ENCODE measurements at regions not wholly inside any gene's neighbourhood (a gene's known extent, or its start where the extent isn't known, plus 50 kb on each side); places are given as distances from the start of the nearest gene placed in this dataset.

DNA sequence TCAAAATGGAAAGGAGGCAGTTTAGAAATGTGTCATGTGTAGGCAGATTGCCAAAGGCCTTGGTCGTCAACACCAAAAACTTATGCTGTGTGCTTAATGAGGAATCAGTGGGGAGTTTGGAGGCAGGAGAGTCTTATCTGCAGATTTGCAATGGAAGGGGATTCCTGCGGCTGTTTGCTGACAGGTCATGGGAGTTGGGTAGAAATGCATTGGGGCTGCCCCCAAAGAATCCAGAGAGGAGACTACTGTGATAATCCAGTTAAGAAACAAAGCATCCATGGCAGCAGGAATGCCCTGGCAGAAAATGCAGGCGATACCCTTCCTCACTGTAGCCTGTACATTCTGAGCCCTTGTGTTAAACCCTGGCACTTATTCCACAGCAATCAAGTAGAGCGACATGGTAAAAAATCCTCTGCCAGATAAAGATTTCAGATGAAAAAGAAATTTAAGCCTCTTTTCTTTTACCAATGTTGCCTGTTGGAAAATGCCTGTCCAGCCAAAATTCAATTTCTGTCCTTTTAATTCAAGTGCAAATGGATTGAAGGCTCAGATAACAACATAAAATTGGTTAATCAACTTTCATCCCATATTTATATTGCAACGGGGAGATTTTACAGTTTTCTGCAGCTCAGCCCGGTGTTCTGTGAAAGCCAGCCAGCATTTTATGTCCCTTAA, 491.0 kb upstream of the CDH5 start:
- no peak for DNase-seq (ENCODE audit: low spot score)
- intact Hi-C loops (cut with micrococcal nuclease): no loop called here
- Mint-ChIP-seq H3K27ac (no peak overlapping the region), H3K4me1 (ENCODE audit: low read depth) (no peaks in the 10 kb centered on the region), H3K9me3 (no peaks in the 10 kb centered on the region), H3K4me3 (no peak overlapping the region), H3K27me3 (ENCODE audit: insufficient read depth) (no peaks in the 10 kb centered on the region), H3K36me3 (ENCODE audit: low read depth) (no peaks in the 10 kb centered on the region)

DNA sequence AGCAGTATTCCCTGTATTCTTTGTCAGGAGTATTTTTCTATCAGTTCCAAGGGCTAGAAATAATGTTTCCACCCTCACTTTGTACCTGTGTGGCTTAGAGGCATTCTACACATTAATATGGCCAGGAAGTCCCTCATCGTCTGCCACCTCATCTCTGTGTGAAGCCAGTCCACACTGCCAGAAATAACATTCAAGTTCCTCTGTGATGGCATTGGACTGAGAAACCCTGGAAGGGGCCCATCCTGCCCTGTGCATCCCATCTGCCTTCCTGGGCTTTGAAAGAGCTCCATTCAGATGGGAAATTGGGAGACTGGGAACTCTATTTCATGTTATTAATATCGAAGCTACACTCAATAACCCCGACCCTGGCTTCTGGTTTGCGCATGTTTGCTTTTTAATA, 497.2 kb upstream of the CDH5 start:
- Mint-ChIP-seq H3K9me3 (no peaks in the 10 kb centered on the region), H3K27ac (no peak overlapping the region), H3K27me3 (ENCODE audit: insufficient read depth) (no peaks in the 10 kb centered on the region), H3K4me1 (ENCODE audit: low read depth) (no peaks in the 10 kb centered on the region), H3K36me3 (ENCODE audit: low read depth) (no peaks in the 10 kb centered on the region), H3K4me3 (no peak overlapping the region)
- DNase-seq (ENCODE audit: low spot score): no peak
- intact Hi-C loops (cut with micrococcal nuclease): no loop called here

DNA sequence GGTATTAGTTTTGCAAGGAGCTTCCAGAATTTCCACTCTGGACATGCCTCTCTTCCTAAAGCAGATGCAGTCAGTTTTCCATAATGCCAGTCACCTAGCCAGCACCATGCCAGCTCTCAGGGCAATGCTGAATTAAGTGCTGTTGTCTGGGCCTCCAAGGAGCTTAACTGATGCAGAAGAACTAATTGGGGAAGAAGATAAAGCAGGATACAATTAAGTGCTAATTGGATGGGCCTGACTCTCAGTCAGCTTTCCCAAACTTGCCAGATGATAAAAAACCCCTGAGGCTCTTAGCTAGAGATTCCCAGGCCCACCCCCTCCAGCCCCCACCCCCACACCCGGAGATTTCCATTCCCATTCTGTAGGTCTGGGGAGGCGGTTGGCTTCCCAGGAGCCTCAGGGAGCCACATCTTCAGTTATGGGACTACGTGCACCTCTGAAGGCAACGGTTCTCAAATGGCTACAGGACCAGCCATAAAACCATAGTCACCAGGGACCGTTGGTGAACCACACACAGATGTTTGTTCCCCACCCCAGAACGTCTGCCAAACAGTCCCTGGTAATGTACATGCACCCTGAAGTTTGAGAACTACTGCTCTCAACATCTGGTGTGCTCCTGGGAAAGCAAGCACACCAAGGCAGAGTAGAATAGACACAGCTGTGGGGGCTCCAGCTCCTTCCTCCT, 499.1 kb upstream of the CDH5 start:
- intact Hi-C loops (cut with micrococcal nuclease): no loop called here
- DNase-seq (ENCODE audit: low spot score): no peak
- H3K27me3 Mint-ChIP-seq (ENCODE audit: insufficient read depth): no peaks in the 10 kb centered on the region
- no peaks in the 10 kb centered on the region for H3K36me3 Mint-ChIP-seq (ENCODE audit: low read depth)
- no peak overlapping the region for H3K27ac Mint-ChIP-seq
- H3K4me3 Mint-ChIP-seq: no peak overlapping the region
- no peaks in the 10 kb centered on the region for H3K9me3 Mint-ChIP-seq
- H3K4me1 Mint-ChIP-seq (ENCODE audit: low read depth): no peaks in the 10 kb centered on the region

DNA sequence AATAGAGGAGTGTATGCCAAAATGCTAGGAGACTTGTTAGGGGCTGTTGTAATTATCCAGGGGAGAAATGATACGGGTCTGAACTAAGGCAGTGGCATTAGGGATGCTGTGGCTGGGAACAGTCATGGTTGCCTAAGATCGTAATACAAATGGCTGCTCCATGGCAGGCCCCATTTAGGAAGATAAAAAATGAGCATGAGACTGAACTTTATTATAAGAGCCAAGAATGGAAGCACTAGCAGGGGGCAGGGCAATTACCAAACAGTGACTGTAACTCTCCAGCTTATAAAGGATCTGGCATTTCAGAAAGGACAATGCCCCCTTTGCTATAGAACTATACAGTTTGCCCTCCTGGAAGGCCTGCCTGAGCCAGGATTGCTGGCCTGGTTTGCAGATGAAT, 503.3 kb upstream of the CDH5 start:
- H3K9me3 Mint-ChIP-seq: no peaks in the 10 kb centered on the region
- H3K4me3 Mint-ChIP-seq: no peak overlapping the region
- no peaks in the 10 kb centered on the region for H3K27me3 Mint-ChIP-seq (ENCODE audit: insufficient read depth)
- H3K27ac Mint-ChIP-seq: no peak overlapping the region
- no peaks in the 10 kb centered on the region for H3K36me3 Mint-ChIP-seq (ENCODE audit: low read depth)
- H3K4me1 Mint-ChIP-seq (ENCODE audit: low read depth): no peaks in the 10 kb centered on the region
- intact Hi-C loops (cut with micrococcal nuclease): no loop called here
- no peak for DNase-seq (ENCODE audit: low spot score)

DNA sequence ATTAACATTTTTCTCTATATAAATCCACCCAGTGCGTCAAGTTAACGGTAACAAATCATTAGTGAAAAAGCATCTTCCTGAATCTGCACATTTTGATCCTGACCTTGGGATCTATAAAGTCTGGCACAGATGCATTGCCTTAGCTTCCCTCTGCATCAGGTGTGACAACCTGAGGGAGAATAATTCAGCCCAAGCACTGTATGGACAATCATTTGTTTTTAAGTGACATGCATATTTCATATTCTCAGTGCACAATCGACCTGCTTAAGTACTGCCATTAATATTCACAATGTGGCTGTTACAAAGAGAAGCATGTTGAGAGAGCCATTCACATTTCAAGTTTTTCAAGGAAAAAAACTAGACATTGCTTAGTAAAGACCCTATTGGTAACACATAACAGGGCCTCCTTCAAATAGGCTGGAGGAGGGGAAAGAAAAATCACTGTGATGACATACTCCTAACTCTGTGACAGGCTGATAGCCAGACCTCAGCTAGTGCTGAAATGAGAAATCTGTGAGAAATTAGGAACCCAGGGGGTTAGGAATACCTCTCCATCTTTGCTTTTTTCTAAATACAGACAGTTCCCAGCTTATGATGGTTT, 505.3 kb upstream of the CDH5 start:
- Mint-ChIP-seq H3K4me1 (ENCODE audit: low read depth) (no peaks in the 10 kb centered on the region), H3K27me3 (ENCODE audit: insufficient read depth) (no peaks in the 10 kb centered on the region), H3K36me3 (ENCODE audit: low read depth) (no peaks in the 10 kb centered on the region), H3K9me3 (no peaks in the 10 kb centered on the region), H3K4me3 (no peak overlapping the region), H3K27ac (no peak overlapping the region)
- no peak for DNase-seq (ENCODE audit: low spot score)
- intact Hi-C loops (cut with micrococcal nuclease): no loop called here

DNA sequence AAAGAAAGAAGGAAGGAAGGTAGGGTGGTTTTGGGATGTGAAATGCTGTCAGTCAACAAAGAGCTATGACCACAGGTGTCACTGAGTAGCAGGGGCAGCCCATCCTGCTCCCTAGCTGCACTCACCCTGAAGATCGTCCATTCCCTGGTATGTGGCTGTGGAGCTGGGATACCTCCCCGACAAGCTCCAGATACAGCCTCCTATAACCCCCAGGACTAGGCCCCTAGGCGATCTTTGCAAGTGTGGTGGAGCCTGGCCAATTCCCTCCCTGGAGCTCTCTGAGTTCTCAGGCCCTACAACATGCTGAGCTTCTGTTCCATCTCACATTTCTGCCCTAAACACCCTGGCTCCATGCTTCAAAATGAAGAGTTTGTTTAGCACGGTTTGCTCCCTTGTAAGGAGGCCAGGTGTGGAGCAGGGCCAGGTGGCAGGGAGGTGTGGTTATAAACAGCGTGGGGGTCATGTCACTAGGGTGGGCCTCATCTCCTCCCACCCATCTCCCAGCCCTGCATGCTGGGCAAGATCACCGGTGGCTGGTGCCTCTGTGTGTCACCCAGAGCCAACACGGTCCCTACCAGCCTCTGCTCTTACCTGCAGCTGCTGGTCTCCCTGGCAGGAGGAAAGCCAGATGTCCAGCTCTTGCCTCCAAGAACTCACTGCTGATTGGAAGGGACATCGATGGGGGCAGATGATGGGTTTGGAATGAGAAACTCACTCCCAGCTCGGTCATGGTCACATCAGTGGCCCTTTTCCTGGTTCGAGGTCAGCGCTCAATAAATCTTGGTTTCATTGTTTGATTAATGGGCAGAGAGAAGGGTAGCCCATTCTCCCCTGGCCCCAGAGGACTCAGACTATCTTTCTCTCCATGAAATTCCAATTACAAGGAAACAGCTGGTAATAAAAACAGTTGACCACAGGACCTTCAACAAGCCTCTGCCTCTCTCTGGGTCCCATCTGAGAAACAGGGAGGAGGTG, 511.0 kb upstream of the CDH5 start:
- no peaks in the 10 kb centered on the region for H3K9me3 Mint-ChIP-seq
- H3K4me1 Mint-ChIP-seq (ENCODE audit: low read depth): no peaks in the 10 kb centered on the region
- no peaks in the 10 kb centered on the region for H3K27me3 Mint-ChIP-seq (ENCODE audit: insufficient read depth)
- H3K4me3 Mint-ChIP-seq: no peak overlapping the region
- H3K27ac Mint-ChIP-seq: no peak overlapping the region
- intact Hi-C loops (cut with micrococcal nuclease): no loop called here
- no peak for DNase-seq (ENCODE audit: low spot score)
- no peaks in the 10 kb centered on the region for H3K36me3 Mint-ChIP-seq (ENCODE audit: low read depth)

DNA sequence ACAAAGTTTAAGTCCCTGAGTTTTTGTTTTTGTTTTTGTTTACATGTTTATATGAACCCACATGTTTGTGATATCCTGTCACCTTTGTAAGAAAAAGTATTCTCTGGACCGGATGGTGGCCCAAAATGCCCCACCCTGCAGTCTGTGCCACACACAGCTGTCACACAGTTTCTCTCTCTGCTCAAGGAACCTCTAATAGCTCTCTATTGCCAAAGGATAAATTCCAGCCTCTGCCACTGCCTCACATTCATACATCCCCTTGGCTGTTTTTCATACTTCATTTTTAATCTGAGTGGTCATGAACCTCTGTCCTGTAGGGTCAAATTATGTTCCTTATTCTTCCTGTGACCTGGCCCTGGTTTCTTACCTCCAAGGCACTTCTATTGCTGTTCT, 520.3 kb upstream of the CDH5 start:
- Mint-ChIP-seq H3K4me3 (no peak overlapping the region), H3K9me3 (no peaks in the 10 kb centered on the region), H3K36me3 (ENCODE audit: low read depth) (no peaks in the 10 kb centered on the region), H3K27me3 (ENCODE audit: insufficient read depth) (no peaks in the 10 kb centered on the region), H3K27ac (no peak overlapping the region), H3K4me1 (ENCODE audit: low read depth) (no peaks in the 10 kb centered on the region)
- intact Hi-C loops (cut with micrococcal nuclease): no loop called here
- no peak for DNase-seq (ENCODE audit: low spot score)

DNA sequence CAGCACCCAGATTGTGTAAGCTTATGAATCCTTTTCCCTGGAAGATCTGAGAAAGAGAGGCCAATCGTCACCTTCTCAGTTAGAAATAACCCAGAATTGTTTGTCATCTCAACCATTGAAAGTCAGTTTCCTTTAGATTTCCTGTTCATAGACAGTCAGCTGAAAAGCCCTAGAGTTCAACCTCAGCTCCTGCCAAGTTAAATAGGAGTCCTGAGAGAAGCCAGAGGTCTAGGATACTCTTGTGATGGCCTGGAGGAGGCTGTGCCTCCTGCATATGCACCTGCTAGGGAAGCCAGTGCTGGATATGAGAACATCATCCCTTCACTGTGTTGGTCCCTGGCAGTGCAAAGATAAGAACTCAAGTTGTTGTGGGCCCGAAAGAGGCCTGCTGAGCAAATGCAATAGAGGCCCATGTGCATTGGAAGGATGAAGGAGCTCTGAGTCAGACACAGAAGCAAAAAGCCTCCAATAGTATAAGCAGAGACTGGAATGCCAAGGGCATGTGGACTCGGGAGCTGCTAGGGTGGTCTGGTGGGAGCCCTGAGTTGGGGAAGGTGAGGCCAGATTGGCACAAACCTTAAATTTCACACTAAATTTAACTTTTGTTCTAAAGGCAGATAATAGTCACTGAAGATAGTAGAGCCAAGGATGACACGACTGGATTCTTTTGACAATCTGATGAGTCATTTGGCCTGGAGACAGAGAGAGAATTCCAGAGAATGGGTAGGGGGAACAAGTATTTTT, 520.9 kb upstream of the CDH5 start:
- Mint-ChIP-seq H3K27ac (no peak overlapping the region), H3K4me1 (ENCODE audit: low read depth) (no peaks in the 10 kb centered on the region), H3K27me3 (ENCODE audit: insufficient read depth) (no peaks in the 10 kb centered on the region), H3K36me3 (ENCODE audit: low read depth) (no peaks in the 10 kb centered on the region), H3K9me3 (no peaks in the 10 kb centered on the region), H3K4me3 (no peak overlapping the region)
- intact Hi-C loops (cut with micrococcal nuclease): no loop called here
- no peak for DNase-seq (ENCODE audit: low spot score)

DNA sequence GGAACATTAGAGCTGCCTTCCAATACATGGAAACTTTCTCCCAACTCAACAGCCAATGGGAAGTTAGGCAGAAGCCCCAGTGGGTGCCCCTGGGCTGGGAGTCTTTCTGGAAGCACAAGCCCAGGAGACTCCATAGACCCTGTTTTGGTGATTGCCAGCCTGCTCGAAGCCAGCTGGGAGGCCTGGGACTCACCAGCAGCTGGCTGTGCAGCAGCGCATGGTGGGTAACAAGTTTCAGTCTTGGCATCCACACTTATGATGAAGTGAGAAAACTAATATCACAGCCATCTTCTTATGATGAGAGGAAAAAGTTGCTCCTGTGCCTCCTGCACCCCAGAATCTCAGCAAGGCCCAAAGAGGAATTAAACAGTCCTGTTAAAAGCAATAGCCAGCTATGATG, 522.5 kb upstream of the CDH5 start:
- H3K36me3 Mint-ChIP-seq (ENCODE audit: low read depth): no peaks in the 10 kb centered on the region
- no peaks in the 10 kb centered on the region for H3K9me3 Mint-ChIP-seq
- no peaks in the 10 kb centered on the region for H3K27me3 Mint-ChIP-seq (ENCODE audit: insufficient read depth)
- no peaks in the 10 kb centered on the region for H3K4me1 Mint-ChIP-seq (ENCODE audit: low read depth)
- no peak for DNase-seq (ENCODE audit: low spot score)
- H3K27ac Mint-ChIP-seq: no peak overlapping the region
- intact Hi-C loops (cut with micrococcal nuclease): no loop called here
- no peak overlapping the region for H3K4me3 Mint-ChIP-seq

DNA sequence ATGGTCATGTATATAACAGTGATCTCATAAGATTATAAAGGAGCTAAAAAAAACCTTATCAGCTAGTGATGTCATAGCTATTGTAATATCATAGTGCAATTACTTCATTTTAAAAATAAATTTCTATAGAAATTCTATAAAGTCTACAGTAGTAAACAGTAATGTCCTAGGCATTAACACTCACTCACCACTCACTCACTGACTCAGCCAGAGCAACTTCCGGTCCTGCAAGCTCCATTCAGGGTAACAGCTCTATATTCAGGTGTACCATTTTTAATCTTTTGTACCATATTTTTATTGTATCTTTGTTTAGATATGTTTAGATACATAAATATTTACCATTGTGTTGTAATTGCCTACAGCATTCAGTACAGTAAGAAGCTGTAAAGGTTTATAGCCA, 524.4 kb upstream of the CDH5 start:
- Mint-ChIP-seq H3K4me1 (ENCODE audit: low read depth) (no peaks in the 10 kb centered on the region), H3K9me3 (no peaks in the 10 kb centered on the region), H3K27ac (no peak overlapping the region), H3K27me3 (ENCODE audit: insufficient read depth) (no peaks in the 10 kb centered on the region), H3K4me3 (no peak overlapping the region), H3K36me3 (ENCODE audit: low read depth) (no peaks in the 10 kb centered on the region)
- DNase-seq (ENCODE audit: low spot score): no peak
- intact Hi-C loops (cut with micrococcal nuclease): no loop called here

DNA sequence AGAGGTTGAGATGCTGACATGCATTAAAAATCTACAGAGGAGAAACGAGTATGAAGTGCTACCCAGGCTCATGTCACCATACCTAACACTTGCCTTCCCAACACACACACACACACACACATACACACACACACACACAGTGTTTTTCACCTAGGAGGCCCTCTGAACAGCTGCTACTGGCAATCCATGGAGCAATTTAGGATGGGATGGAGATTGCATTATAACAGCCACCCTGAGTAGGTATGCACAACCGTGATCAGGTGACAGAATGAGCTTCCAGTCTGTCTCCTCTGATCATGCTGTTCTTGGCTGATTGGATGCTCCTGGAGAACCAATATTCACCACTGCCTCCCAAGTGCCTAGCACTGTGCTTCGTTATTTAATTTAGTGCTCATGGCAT, 528.5 kb upstream of the CDH5 start:
- Mint-ChIP-seq H3K4me3 (no peak overlapping the region), H3K36me3 (ENCODE audit: low read depth) (no peaks in the 10 kb centered on the region), H3K27me3 (ENCODE audit: insufficient read depth) (no peaks in the 10 kb centered on the region), H3K4me1 (ENCODE audit: low read depth) (no peaks in the 10 kb centered on the region), H3K27ac (no peak overlapping the region), H3K9me3 (no peaks in the 10 kb centered on the region)
- intact Hi-C loops (cut with micrococcal nuclease): no loop called here
- no peak for DNase-seq (ENCODE audit: low spot score)

DNA sequence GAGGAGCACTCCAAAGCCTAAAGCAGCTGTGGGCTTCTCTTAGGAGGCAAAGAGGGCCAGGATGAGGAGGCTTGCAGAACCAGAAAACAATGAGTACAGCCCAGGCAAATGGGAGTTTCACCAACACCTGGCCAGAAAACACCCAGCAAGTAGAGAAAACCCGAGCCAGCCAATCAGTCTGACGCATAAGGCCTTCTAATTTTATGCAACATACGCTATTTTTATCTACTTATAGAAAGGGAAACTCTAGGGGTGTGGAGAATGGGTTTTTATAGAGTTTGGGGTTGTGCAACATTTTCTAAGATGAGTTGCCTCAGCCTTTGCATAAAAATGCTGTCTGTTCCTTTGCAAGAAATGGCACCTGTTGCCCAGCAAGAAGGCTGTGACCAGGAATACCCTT, 529.0 kb upstream of the CDH5 start:
- intact Hi-C loops (cut with micrococcal nuclease): no loop called here
- Mint-ChIP-seq H3K9me3 (no peaks in the 10 kb centered on the region), H3K4me3 (no peak overlapping the region), H3K36me3 (ENCODE audit: low read depth) (no peaks in the 10 kb centered on the region), H3K4me1 (ENCODE audit: low read depth) (no peaks in the 10 kb centered on the region), H3K27me3 (ENCODE audit: insufficient read depth) (no peaks in the 10 kb centered on the region), H3K27ac (no peak overlapping the region)
- DNase-seq (ENCODE audit: low spot score): no peak
